Gastrocnemius medialis (tissue), 4 donors: ENCODE measurements at regions not wholly inside any gene's neighbourhood (a gene's known extent, or its start where the extent isn't known, plus 50 kb on each side); places are given as distances from the start of the nearest gene placed in this dataset.

Experiments used
- CTCF ChIP-seq, 5 experiments: fragments of 450-650 bp in 3 of 5; fragments of 200-600 bp in 2 of 5; sonication (generic) in 2 of 5; IDR thresholded peaks in 4 of 5; conservative IDR thresholded peaks in 1 of 5; 1 replicate in 4 of 5; 2 replicates in 1 of 5; pipeline ENCODE4 v1.5.1; 2016 to 2019; ENCODE audit warnings: antibody characterized with exemption in 5 of 5, mild to moderate bottlenecking in 3 of 5, moderate library complexity in 3 of 5
- POLR2A ChIP-seq, 2 donors: fragments of 450-650 bp; IDR thresholded peaks; one replicate each; pipeline ENCODE4 v1.6.1; 2017; ENCODE audit warnings: antibody characterized with exemption in 2 of 2, mild to moderate bottlenecking in 2 of 2, moderate library complexity in 2 of 2

GRCh38 chr17:27088767-27089078, 205.2 kb upstream of the WSB1 start:
- no peak for TF ChIP-seq CTCF (IDR thresholded peaks at IDR 0.05 in 4 of 5, conservative IDR thresholded peaks at IDR 0.05 in 1 of 5)
- no peak for TF ChIP-seq POLR2A (IDR thresholded peaks at IDR 0.05)
